ENCODE measurements at regions not wholly inside any gene's neighbourhood (a gene's known extent, or its start where the extent isn't known, plus 50 kb on each side); places are given as distances from the start of the nearest gene placed in this dataset.
"Not testable (repeated sequence)": the region's sequence is repeated elsewhere in the genome, so short reads cannot be mapped to it uniquely, and the experiment has no call there.

GRCh38 chr21:32073190-32073589 is 200.4 kb downstream of the HUNK start:
- H3K4me3 Mint-ChIP-seq (ENCODE audit: unreplicated experiment): no peak overlapping the region
- Histone ChIP-seq H4K20me1 (ENCODE audit: insufficient read depth, low read length) (no peaks in the 10 kb centered on the region), H3K4me1 (ENCODE audit: insufficient read depth, low read length) (no peaks in the 10 kb centered on the region), H3K4me3 (ENCODE audit: insufficient read depth, low read depth, low read length) (no peak overlapping the region), H3K79me2 (ENCODE audit: insufficient read depth, low read length) (no peaks in the 10 kb centered on the region), H3K9ac (ENCODE audit: low read length) (no peak overlapping the region), H3K36me3 (ENCODE audit: insufficient read depth, low read length) (no peaks in the 10 kb centered on the region), H3K27ac (ENCODE audit: low read depth, low read length) (no peak overlapping the region), H2AFZ (ENCODE audit: low read depth, low read length) (no peak overlapping the region), H3K9me3 (ENCODE audit: insufficient read depth, low read depth, low read length) (no peaks in the 10 kb centered on the region), H3K4me2 (ENCODE audit: low read length) (no peak overlapping the region), H3K27me3 (ENCODE audit: insufficient read depth, low read length) (no peaks in the 10 kb centered on the region)
- H3K36me3 Mint-ChIP-seq (ENCODE audit: low read depth, unreplicated experiment): no peaks in the 10 kb centered on the region
- peaks cover 3% of the 10 kb centered on the region for H3K9me3 Mint-ChIP-seq (ENCODE audit: unreplicated experiment)
- H3K27me3 Mint-ChIP-seq (ENCODE audit: low read depth, unreplicated experiment): no peaks in the 10 kb centered on the region
- DNase-seq (ENCODE audit: low read depth) (no peak), FAIRE-seq (no peak)
- H3K27ac Mint-ChIP-seq (ENCODE audit: unreplicated experiment): no peak overlapping the region
- no peaks in the 10 kb centered on the region for H3K4me1 Mint-ChIP-seq (ENCODE audit: low read depth, unreplicated experiment)
- no peak for TF ChIP-seq EZH2 (IDR thresholded peaks at IDR 0.05; ENCODE audit: insufficient read depth, low read length)
- TF ChIP-seq CTCF (IDR thresholded peaks at IDR 0.05; ENCODE audit: insufficient read depth, low read depth, low read length): no peak

GRCh38 chr21:32071620-32072019 is 198.8 kb downstream of the HUNK start:
- not testable (repeated sequence) for H3K9me3 Mint-ChIP-seq (ENCODE audit: unreplicated experiment); H3K36me3 ChIP-seq (ENCODE audit: insufficient read depth, low read length); H3K27me3 ChIP-seq (ENCODE audit: insufficient read depth, low read length); H3K79me2 ChIP-seq (ENCODE audit: insufficient read depth, low read length); H3K9me3 ChIP-seq (ENCODE audit: insufficient read depth, low read depth, low read length); H3K4me3 ChIP-seq (ENCODE audit: insufficient read depth, low read depth, low read length); H3K27ac Mint-ChIP-seq (ENCODE audit: unreplicated experiment); H3K4me3 Mint-ChIP-seq (ENCODE audit: unreplicated experiment); H3K4me1 Mint-ChIP-seq (ENCODE audit: low read depth, unreplicated experiment); H3K27ac ChIP-seq (ENCODE audit: low read depth, low read length); FAIRE-seq; H3K9ac ChIP-seq (ENCODE audit: low read length); H3K4me2 ChIP-seq (ENCODE audit: low read length); DNase-seq (ENCODE audit: low read depth); H2AFZ ChIP-seq (ENCODE audit: low read depth, low read length); H3K36me3 Mint-ChIP-seq (ENCODE audit: low read depth, unreplicated experiment); H3K4me1 ChIP-seq (ENCODE audit: insufficient read depth, low read length); H3K27me3 Mint-ChIP-seq (ENCODE audit: low read depth, unreplicated experiment); H4K20me1 ChIP-seq (ENCODE audit: insufficient read depth, low read length)

GRCh38 chr21:32070676-32071330 is 198.0 kb downstream of the HUNK start:
- Histone ChIP-seq H4K20me1 (ENCODE audit: insufficient read depth, low read length) (no peaks in the 10 kb centered on the region), H3K4me2 (ENCODE audit: low read length) (no peak overlapping the region), H3K9me3 (ENCODE audit: insufficient read depth, low read depth, low read length) (no peaks in the 10 kb centered on the region), H3K4me3 (ENCODE audit: insufficient read depth, low read depth, low read length) (no peak overlapping the region), H3K79me2 (ENCODE audit: insufficient read depth, low read length) (no peaks in the 10 kb centered on the region), H3K36me3 (ENCODE audit: insufficient read depth, low read length) (no peaks in the 10 kb centered on the region), H3K27ac (ENCODE audit: low read depth, low read length) (no peak overlapping the region), H3K4me1 (ENCODE audit: insufficient read depth, low read length) (no peaks in the 10 kb centered on the region), H3K27me3 (ENCODE audit: insufficient read depth, low read length) (no peaks in the 10 kb centered on the region), H2AFZ (ENCODE audit: low read depth, low read length) (no peak overlapping the region), H3K9ac (ENCODE audit: low read length) (no peak overlapping the region)
- Mint-ChIP-seq H3K4me3 (ENCODE audit: unreplicated experiment) (no peak overlapping the region), H3K9me3 (ENCODE audit: unreplicated experiment) (peaks cover 3% of the 10 kb centered on the region), H3K27me3 (ENCODE audit: low read depth, unreplicated experiment) (peaks cover 7% of the 10 kb centered on the region), H3K27ac (ENCODE audit: unreplicated experiment) (no peak overlapping the region), H3K36me3 (ENCODE audit: low read depth, unreplicated experiment) (no peaks in the 10 kb centered on the region), H3K4me1 (ENCODE audit: low read depth, unreplicated experiment) (no peaks in the 10 kb centered on the region)
- TF ChIP-seq CTCF (IDR thresholded peaks at IDR 0.05; ENCODE audit: insufficient read depth, low read depth, low read length): no peak
- TF ChIP-seq EZH2 (IDR thresholded peaks at IDR 0.05; ENCODE audit: insufficient read depth, low read length): no peak
- DNase-seq (ENCODE audit: low read depth) (no peak), FAIRE-seq (no peak)
